GM12878 (cell line): ENCODE measurements at regions not wholly inside any gene's neighbourhood (a gene's known extent, or its start where the extent isn't known, plus 50 kb on each side); places are given as distances from the start of the nearest gene placed in this dataset.

ENCODE experiments used
- SP1 ChIP-seq: IDR thresholded peaks from one replicate; pipeline ENCODE4 v1.6.1; 2011; ENCODE audit warnings: low read depth, low read length
- SRF ChIP-seq, 2 experiments: IDR thresholded peaks; 2 replicates each; pipeline ENCODE4 v1.6.1; 2011; ENCODE audit warnings: low read depth in 2 of 2, low read length in 2 of 2, mild to moderate bottlenecking in 1 of 2, moderate library complexity in 1 of 2

DNA sequence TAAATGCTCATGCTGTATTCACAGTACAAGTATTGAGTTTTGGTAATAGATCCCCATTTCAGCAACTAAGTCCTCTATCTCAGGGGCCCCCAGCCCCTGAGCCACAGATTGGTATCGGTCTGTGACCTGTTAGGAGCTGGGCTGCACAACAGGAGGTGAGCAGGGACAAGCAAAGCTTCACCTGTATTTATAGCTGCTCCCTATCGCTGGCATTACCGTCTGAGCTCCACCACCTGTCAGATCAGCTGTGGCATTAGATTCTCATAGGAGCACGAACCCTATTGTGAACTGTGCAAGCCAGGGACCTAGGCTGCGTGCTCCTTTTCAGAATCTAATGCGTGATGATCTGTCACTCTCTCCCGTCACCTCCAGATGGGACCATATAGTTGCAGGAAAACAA is 262.8 kb upstream of the UBE2E2 start:
- no peak for TF ChIP-seq SRF (IDR thresholded peaks at IDR 0.05; ENCODE audit: low read depth in 2 of 2, low read length in 2 of 2)
- no peak for TF ChIP-seq SP1
